K562 (cell line): ENCODE measurements at regions not wholly inside any gene's neighbourhood (a gene's known extent, or its start where the extent isn't known, plus 50 kb on each side); places are given as distances from the start of the nearest gene placed in this dataset.

Experiments used
- ATF4 ChIP-seq: fragments of 450-650 bp; formaldehyde crosslinking; IDR thresholded peaks from 2 replicates; pipeline ENCODE4 v1.4.0; 2022; ENCODE audit warnings: mild to moderate bottlenecking, moderate library complexity
- CTCF ChIP-seq, 3 experiments: IDR thresholded peaks in 2 of 3; conservative IDR thresholded peaks in 1 of 3; 2 replicates each; pipeline ENCODE4 v1.5.1; 2011 to 2012; ENCODE audit warnings: low read length in 3 of 3, mild to moderate bottlenecking in 3 of 3, control low read depth in 2 of 3, improper control_type of control experiment in 1 of 3, inconsistent platforms in 1 of 3, low read depth in 1 of 3, mixed read lengths in 1 of 3, moderate library complexity in 1 of 3; ENCODE audit not compliant: insufficient read depth in 2 of 3
- FOXJ3 ChIP-seq: sonication (generic); formaldehyde crosslinking; IDR thresholded peaks from 2 replicates; pipeline ENCODE4 v1.4.0; 2020; ENCODE audit warnings: mild to moderate bottlenecking, missing genetic modification reagents
- GABPA ChIP-seq: fragments of 200-800 bp; sonication (Bioruptor generic); conservative IDR thresholded peaks from 2 replicates; pipeline ENCODE4 v1.6.1; 2016; ENCODE audit warnings: low read depth, missing genetic modification characterization, missing compliant biosample characterization
- RFX5 ChIP-seq: IDR thresholded peaks from 2 replicates; pipeline ENCODE4 v1.6.1; 2011; ENCODE audit warnings: low read depth, mild to moderate bottlenecking, improper control_type of control experiment, low read length
- SMAD3 ChIP-seq: fragments of 450-650 bp; formaldehyde crosslinking; conservative IDR thresholded peaks from 2 replicates; pipeline ENCODE4 v1.4.0; 2020; ENCODE audit warnings: mild to moderate bottlenecking
- ZNF23 ChIP-seq: fragments of 250-450 bp; sonication (Bioruptor Pico); IDR thresholded peaks from 2 replicates; pipeline ENCODE4 v1.4.0; 2020; ENCODE audit warnings: mild to moderate bottlenecking
- ZNF253 ChIP-seq: fragments of 250-450 bp; sonication (Bioruptor Pico); conservative IDR thresholded peaks from 2 replicates; pipeline ENCODE4 v1.6.1; 2021; ENCODE audit warnings: mild to moderate bottlenecking
- ZNF696 ChIP-seq: fragments of 250-450 bp; sonication (Bioruptor Pico); conservative IDR thresholded peaks from 2 replicates; pipeline ENCODE4 v1.4.0; 2020; ENCODE audit warnings: mild to moderate bottlenecking, moderate library complexity
- TF ChIP-seq, protein P1 (sequence below): sonication (generic); formaldehyde crosslinking; IDR thresholded peaks from 2 replicates; pipeline ENCODE4 v1.8.0; 2022; ENCODE audit warnings: missing genetic modification reagents, mild to moderate bottlenecking, borderline replicate concordance

GRCh38 chr6:154653853-154654252 is 79.4 kb upstream of the SCAF8 start:
- TF ChIP-seq, protein P1, sequence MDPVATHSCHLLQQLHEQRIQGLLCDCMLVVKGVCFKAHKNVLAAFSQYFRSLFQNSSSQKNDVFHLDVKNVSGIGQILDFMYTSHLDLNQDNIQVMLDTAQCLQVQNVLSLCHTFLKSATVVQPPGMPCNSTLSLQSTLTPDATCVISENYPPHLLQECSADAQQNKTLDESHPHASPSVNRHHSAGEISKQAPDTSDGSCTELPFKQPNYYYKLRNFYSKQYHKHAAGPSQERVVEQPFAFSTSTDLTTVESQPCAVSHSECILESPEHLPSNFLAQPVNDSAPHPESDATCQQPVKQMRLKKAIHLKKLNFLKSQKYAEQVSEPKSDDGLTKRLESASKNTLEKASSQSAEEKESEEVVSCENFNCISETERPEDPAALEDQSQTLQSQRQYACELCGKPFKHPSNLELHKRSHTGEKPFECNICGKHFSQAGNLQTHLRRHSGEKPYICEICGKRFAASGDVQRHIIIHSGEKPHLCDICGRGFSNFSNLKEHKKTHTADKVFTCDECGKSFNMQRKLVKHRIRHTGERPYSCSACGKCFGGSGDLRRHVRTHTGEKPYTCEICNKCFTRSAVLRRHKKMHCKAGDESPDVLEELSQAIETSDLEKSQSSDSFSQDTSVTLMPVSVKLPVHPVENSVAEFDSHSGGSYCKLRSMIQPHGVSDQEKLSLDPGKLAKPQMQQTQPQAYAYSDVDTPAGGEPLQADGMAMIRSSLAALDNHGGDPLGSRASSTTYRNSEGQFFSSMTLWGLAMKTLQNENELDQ (CRISPR knock-in tag) = no peak
- no peak for TF ChIP-seq GABPA (tag)
- no peak for TF ChIP-seq CTCF (IDR thresholded peaks at IDR 0.05 in 2 of 3, conservative IDR thresholded peaks at IDR 0.05 in 1 of 3; ENCODE audit: insufficient read depth in 2 of 3, low read depth in 1 of 3, low read length in 3 of 3)
- TF ChIP-seq ZNF696 (CRISPR knock-in tag) = no peak
- no peak for TF ChIP-seq FOXJ3 (CRISPR knock-in tag)
- TF ChIP-seq ZNF23 (CRISPR knock-in tag) = no peak
- no peak for TF ChIP-seq ZNF253 (CRISPR knock-in tag)
- no peak for TF ChIP-seq RFX5
- TF ChIP-seq ATF4 = no peak
- TF ChIP-seq SMAD3 (CRISPR knock-in tag) = no peak
